DND-41 (cell line): ENCODE measurements at regions not wholly inside any gene's neighbourhood (a gene's known extent, or its start where the extent isn't known, plus 50 kb on each side); places are given as distances from the start of the nearest gene placed in this dataset.

ENCODE experiments used
- ATAC-seq: fragments of 200-7000 bp; cut with Tn5 transposase; 3 replicates; pipeline ENCODE4 v1.9.1; 2021; ENCODE audit warnings: low read depth; ENCODE audit not compliant: insufficient read depth
- DNase-seq: peaks from one replicate; pipeline ENCODE4 v3.0.0-alpha.2; 2020
- H2AFZ ChIP-seq: 2 replicates; pipeline ENCODE4 v1.6.0; 2012; ENCODE audit warnings: low read depth, low read length
- H3K27ac ChIP-seq: 2 replicates; pipeline ENCODE4 v1.5.1; 2012; ENCODE audit warnings: low read length, inconsistent platforms
- H3K27me3 ChIP-seq: fragments of 200-600 bp; sonication (generic); 2 replicates; pipeline ENCODE4 v1.6.0; 2012; ENCODE audit warnings: low read length, mild to moderate bottlenecking, inconsistent platforms; ENCODE audit not compliant: insufficient read depth, poor library complexity
- H3K36me3 ChIP-seq: 2 replicates; pipeline ENCODE4 v1.5.1; 2012; ENCODE audit warnings: low read length, inconsistent platforms; ENCODE audit not compliant: insufficient read depth
- H3K4me1 ChIP-seq: 2 replicates; pipeline ENCODE4 v1.5.1; 2012; ENCODE audit warnings: mild to moderate bottlenecking, low read length; ENCODE audit not compliant: insufficient read depth
- H3K4me2 ChIP-seq: 2 replicates; pipeline ENCODE4 v1.6.0; 2012; ENCODE audit warnings: mild to moderate bottlenecking, moderate library complexity, low read length, inconsistent platforms; ENCODE audit not compliant: insufficient read depth
- H3K4me3 ChIP-seq, 2 experiments: fragments of 200-600 bp in 1 of 2; shearing (Covaris generic) in 1 of 2; 2 replicates each; pipeline ENCODE4 v1.5.1; 2012 to 2016; ENCODE audit warnings: inconsistent platforms in 2 of 2, low read length in 2 of 2, mild to moderate bottlenecking in 2 of 2, low read depth in 1 of 2, moderate library complexity in 1 of 2
- H3K79me2 ChIP-seq: 2 replicates; pipeline ENCODE4 v1.6.0; 2012; ENCODE audit warnings: low read length, inconsistent platforms; ENCODE audit not compliant: insufficient read depth
- H3K9ac ChIP-seq: 2 replicates; pipeline ENCODE4 v1.6.0; 2012; ENCODE audit warnings: low read depth, mild to moderate bottlenecking, inconsistent platforms, low read length, moderate library complexity
- H3K9me3 ChIP-seq: 2 replicates; pipeline ENCODE4 v1.5.1; 2012; ENCODE audit warnings: low read length, moderate library complexity, mild to moderate bottlenecking, inconsistent platforms; ENCODE audit not compliant: insufficient read depth, severe bottlenecking
- H4K20me1 ChIP-seq: 2 replicates; pipeline ENCODE4 v1.6.0; 2012; ENCODE audit warnings: low read length; ENCODE audit not compliant: insufficient read depth
- CTCF ChIP-seq: IDR thresholded peaks from 2 replicates; pipeline ENCODE4 v1.5.1; 2012; ENCODE audit warnings: borderline replicate concordance, low read length, moderate library complexity, mild to moderate bottlenecking; ENCODE audit not compliant: poor library complexity, severe bottlenecking; ENCODE audit errors: extremely low read depth
- EZH2 ChIP-seq: IDR thresholded peaks from 3 replicates; pipeline ENCODE4 v1.6.1; 2012; ENCODE audit warnings: borderline replicate concordance, low read depth, mild to moderate bottlenecking, moderate library complexity, low read length, inconsistent platforms; ENCODE audit not compliant: severe bottlenecking

GRCh38 chr9:129312251-129313122 lies 134.4 kb upstream of the IER5L start:
- Histone ChIP-seq H2AFZ (no peak overlapping the region), H3K36me3 (no peaks in the 10 kb centered on the region), H3K27ac (no peak overlapping the region), H3K4me3 (no peak overlapping the region), H3K79me2 (no peaks in the 10 kb centered on the region), H3K27me3 (no peaks in the 10 kb centered on the region), H3K4me1 (no peaks in the 10 kb centered on the region), H3K9me3 (no peaks in the 10 kb centered on the region), H3K9ac (no peak overlapping the region), H4K20me1 (no peaks in the 10 kb centered on the region), H3K4me2 (no peak overlapping the region)
- ATAC-seq (no peak), DNase-seq (no peak)
- TF ChIP-seq CTCF: no peak
- no peak for TF ChIP-seq EZH2

- Histone ChIP-seq H2AFZ (no peak overlapping the region), H3K4me3 (no peak overlapping the region), H3K27me3 (no peaks in the 10 kb centered on the region), H3K27ac (no peak overlapping the region), H3K36me3 (no peaks in the 10 kb centered on the region), H3K4me2 (no peak overlapping the region), H3K9me3 (no peaks in the 10 kb centered on the region), H4K20me1 (no peaks in the 10 kb centered on the region), H3K79me2 (no peaks in the 10 kb centered on the region), H3K9ac (no peak overlapping the region), H3K4me1 (no peaks in the 10 kb centered on the region)
- DNase-seq (no peak), ATAC-seq (no peak)
- TF ChIP-seq EZH2 (no peak), CTCF (no peak)
Measured at GRCh38 chr9:129311643-129312042, 133.6 kb upstream of the IER5L start.

- H3K4me2 ChIP-seq: no peak overlapping the region
- no peak for ATAC-seq
- H2AFZ ChIP-seq: no peak overlapping the region
- H4K20me1 ChIP-seq: no peaks in the 10 kb centered on the region
- no peaks in the 10 kb centered on the region for H3K79me2 ChIP-seq
- H3K36me3 ChIP-seq: no peaks in the 10 kb centered on the region
- H3K9ac ChIP-seq: no peak overlapping the region
- no peaks in the 10 kb centered on the region for H3K27me3 ChIP-seq
- no peak overlapping the region for H3K4me3 ChIP-seq
- no peaks in the 10 kb centered on the region for H3K4me1 ChIP-seq
- no peak for DNase-seq
- no peak overlapping the region for H3K27ac ChIP-seq
- no peaks in the 10 kb centered on the region for H3K9me3 ChIP-seq
- TF ChIP-seq CTCF (no peak), EZH2 (no peak)
Measured at GRCh38 chr9:129310666-129311350, 132.7 kb upstream of the IER5L start.
